Activated T-cell treated with anti-CD3 and anti-CD28 coated beads for 24 hours (primary cell): ENCODE measurements at regions not wholly inside any gene's neighbourhood (a gene's known extent, or its start where the extent isn't known, plus 50 kb on each side); places are given as distances from the start of the nearest gene placed in this dataset.
"Not testable (repeated sequence)": the region's sequence is repeated elsewhere in the genome, so short reads cannot be mapped to it uniquely, and the experiment has no call there.

Source experiments
- DNase-seq: peaks from one replicate; pipeline ENCODE4 v3.0.0-alpha.2; 2020; ENCODE audit warnings: low read depth

DNA sequence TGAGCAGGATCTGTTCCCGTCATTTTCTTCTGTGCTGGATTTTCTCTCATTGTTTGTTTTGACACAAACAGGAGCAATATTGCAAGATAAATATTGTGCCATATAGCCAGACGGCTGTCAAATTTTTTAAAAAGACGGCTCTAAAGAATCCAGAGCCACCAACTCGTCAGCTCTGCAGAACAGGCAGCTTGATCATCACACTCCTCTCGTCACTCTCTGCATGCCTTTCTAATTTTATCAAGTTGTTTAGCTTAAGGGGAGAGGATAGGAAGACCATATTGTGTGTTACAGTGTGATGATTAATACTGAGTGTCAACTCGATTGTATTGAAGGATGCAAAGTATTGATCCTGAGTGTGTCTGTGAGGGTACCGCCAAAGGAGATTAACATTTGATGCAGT is 562.8 kb downstream of the GALC start:
- no peak for DNase-seq

DNA sequence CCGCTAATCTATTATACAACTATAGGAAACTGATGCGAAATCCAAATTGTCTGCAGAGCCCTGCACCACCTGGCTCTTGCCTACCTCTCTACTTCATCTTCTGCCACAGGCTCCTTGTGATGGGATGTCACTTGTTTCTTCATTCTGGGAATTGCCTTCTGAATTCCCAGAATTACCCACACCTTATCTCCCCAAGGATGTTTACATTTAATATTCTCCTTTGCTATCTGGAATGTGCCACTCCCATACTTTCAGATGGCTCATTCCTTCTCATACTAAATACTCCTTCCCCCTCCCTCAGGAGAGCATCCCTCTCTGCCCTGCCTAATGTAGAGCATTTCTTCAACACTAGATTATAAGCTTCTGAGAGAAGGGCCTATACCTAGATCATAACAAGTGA is 573.1 kb downstream of the GALC start:
- DNase-seq = no peak

DNA sequence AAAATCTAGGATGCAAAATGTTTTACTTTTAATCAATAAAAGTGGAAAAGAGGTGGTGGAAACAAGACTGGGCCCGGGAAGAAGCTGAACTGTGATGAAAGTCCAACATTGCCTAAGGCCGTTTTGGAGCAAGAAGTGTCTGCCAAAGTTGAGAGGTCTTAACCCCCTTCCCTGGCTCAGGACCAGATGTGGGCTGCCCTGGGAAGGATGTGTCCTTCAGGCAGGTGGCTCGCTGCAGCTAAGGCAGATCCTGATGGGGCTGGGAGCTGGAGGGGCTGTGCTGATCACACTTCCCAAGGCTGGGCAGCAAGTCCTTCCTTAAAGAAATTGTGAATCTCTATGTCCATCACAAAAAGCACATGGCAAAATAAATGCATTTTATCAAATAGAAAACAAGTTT is 581.6 kb downstream of the GALC start:
- DNase-seq = no peak

DNA sequence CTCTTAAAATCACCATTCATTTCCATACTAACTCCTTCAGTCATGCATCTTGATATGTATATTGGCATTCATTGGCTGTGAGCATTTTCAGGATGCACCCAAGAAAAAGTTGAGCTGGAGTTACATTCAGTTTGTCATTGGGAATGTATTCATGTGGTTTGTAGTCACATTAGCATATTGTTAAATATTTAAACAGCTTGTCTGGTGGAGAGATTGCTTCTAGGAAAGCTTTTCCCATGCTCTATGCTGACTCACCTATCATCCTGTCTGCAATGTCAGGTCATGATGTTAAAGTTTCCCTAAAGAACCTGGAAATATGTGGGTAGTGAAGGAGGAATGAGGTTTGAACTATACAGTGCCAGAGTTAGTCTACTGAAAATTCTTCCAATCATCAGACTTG is 583.6 kb downstream of the GALC start:
- DNase-seq = no peak

DNA sequence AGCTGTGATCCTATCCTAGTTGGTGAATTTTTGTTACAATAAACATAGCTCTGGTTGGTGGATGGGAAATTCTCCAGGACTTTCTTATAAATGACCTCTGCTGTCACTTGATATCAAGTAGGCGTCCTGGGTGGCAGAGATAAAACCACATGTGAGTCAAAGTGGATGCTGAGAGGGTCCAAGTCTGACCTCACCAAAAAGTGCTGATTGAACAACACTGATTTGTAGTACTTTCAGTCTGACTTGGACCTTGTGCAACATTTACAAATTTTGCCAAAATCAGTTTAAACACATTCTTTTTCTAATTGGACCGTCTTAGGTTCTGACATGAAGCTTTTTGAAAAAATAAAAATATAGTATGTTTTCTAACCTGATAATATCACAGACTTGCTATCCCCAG is 585.6 kb downstream of the GALC start:
- DNase-seq = no peak

DNA sequence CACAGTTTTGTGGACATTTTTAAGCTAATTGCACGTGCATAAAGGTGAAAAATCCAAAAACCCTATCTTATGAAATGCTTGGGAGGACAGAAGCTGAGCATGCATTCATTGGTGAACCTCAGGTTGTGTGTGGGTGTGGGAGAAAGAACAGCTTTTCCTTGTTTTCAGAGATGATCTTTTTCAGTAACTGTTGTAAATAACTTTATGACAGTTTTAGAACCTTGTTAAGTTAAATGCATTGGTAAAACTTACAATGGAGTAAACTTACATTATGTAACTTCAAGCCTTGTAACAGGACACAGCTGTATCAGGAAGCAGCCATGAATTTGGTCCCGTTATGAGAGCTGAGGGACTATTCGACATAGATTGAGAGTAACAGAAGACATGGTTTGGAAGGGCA is 587.4 kb downstream of the GALC start:
- DNase-seq = no peak

DNA sequence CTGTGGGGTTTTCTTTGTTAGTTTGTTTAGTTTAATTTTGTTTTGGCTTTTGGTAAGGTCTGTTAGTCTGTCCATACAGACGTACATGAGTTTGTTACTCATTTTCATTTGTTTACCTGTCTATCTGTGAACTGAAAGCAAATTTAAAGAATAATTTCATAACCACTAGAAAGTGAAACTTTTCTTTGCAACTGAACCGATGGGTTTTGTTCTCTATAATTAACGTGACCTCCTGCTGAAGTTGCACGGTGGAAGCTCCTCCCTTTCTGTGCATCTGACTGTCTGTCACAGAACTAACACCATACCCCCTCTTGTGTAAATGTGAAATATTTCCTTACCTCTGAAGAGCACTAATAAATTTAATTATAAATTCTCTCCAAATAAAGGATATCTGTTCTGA is 595.5 kb downstream of the GALC start:
- no peak for DNase-seq

DNA sequence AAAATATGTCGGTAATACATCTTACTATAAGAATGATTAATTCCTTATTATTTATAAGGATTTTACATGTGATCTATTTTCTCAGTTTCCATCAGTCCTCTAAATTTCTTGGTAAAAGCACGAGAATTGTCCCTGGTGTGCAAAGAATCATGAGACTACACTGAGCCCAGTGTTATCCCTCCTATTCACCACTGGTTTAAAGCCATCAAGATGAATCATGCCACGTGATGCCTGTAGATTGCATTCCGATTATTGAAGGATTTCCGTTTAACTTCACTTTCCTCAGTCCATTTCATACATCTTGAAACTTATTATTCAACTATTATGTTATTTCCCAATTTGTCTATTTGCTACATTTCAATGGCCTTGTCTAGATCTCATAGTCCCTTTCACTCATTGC is 601.9 kb downstream of the GALC start:
- DNase-seq = no peak

DNA sequence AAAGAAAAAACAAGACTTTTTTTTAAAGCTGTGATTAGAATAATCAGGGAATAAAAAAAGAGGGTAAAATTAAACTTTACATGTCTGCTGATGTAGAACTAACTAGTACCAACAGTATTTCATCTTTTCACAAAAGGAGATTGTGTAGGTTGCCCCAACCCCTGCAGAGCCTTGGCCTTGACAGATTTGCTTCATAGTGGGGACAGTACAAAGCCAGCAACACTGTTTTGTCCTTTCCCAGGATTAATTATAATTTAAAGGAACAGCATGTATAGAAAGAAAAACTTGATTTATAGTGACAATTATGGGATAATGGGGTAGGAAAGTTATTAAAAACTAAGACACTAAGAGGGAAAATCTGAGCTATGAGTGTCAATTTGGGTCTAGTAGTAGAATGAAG is 604.0 kb downstream of the GALC start:
- DNase-seq = no peak

DNA sequence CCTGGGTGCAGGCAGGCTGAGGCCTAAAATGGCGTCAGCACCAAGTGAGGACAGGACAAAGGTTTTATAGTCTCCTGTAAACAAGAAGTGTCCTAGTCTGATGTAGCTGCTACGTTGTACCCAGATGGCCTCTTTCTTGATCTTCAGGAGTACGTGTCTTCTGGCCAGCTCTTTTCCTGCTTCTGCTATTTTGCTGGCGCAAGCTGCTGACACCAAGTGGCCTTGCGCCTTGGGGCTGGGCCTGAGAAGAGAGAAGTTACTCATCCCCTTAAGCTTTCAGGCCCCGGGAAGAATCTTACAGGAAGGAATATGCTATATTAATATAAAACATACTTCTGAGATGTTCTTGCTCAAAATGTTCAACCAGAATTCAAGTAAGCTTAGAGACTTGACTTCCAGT is 605.2 kb downstream of the GALC start:
- DNase-seq = no peak

DNA sequence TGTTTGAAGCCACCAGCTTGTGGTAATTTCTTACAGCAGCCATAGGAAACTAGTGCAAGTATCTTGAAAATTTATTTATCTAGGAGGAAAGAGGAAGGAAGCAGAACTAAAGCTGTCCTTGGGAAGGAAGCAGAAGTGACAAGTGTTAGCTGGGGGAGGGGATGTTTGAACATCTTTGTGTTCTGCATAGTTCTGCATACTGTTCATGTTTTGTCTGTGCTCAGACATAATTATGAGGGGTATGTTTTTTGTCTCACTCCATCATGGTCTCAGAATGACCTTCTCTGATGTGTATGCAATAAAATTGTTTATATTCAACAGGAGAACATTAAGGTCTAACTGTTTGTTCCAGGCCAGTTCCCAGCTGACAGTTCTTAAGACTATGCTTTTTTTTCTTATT is 606.5 kb downstream of the GALC start:
- DNase-seq = no peak

DNA sequence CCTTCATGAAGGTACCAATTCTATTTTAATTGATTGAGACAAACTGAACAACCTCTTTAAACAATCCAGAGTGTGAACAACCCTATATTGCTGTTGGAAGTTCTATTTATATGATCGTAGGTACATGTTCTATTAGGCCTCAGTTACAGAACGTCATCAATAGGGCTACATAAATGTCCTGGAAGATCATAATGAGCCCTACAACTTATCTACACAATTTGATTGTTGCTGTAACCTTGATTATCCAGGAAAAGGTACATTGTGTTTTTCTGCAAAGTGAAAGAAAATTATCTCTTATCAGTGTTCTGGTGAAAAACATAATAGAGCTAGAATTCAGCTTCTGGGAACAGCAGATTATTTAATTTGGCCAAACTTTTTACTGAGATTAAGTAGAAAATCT is 612.9 kb downstream of the GALC start:
- no peak for DNase-seq

DNA sequence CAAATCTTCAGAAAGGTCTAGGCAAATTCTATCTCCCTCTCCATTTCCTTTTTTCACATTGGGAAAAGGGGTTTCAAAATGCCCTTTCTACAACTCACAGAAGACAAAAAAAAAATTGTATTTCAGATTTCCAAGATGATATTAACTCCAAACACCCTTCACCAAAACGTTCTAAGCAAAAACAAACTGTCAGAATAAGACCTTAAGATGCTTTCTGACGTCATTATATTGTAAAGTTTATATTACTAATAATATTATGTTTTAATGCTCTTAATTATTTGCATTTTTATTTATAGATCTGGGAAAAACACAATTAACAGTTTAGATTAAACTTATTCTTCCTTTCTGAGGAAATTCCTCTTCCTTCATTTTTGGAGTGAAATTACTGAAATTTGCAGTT is 624.2 kb downstream of the GALC start:
- no peak for DNase-seq

DNA sequence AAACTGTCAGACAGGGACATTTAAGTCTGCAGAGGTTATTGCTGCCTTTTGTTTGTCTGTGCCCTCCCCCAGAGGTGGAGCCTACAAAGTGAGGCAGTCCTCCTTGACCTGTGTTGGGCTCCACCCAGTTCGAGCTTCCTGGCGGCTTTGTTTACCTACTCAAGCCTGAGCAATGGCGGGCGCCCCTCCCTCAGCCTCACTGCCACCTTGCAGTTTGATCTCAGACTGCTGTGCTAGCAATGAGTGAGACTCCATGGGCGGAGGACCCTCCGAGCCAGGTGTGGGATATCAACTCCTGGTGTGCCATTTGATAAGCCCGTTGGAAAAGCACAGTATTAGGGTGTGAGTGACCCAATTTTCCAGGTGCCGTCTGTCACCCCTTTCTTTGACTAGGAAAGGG is 632.7 kb downstream of the GALC start:
- DNase-seq = not testable (repeated sequence)

DNA sequence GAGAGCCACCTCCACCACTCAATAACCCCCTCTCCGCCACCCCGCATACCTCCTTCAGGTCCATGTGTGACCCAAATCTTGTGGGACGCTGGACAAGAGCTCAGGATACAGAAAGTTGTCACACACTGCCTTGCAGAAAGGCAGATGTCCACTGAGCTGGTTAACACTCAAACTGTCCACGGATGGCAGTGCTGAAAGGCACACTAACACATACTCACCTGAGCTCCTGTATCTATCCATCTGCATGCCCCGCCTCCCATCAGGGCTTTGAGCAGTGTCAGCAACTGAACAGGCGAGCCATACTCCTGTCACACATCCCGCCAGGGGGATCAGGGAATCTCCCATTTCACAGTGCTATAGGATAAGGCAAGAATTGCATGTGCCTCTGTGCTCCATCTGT is 642.0 kb downstream of the GALC start:
- DNase-seq = no peak

DNA sequence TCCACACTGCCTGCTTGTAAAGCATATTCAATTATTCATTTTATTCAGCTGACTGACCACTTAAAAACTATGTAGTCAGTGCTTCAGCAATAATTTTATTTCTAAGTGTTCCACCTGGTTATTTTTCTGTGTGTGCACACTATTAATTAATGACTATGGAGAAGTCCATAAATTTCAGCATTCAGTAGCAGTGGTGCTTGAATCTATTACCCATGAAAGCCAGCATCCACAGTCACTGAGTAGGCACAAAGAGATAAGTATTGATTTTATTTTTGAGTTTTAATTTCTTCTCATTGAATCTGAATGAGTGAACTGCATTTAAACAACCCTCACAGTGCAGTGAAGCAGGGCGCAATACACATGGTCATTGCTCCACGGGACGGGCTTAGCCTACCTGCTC is 643.1 kb downstream of the GALC start:
- DNase-seq = no peak

DNA sequence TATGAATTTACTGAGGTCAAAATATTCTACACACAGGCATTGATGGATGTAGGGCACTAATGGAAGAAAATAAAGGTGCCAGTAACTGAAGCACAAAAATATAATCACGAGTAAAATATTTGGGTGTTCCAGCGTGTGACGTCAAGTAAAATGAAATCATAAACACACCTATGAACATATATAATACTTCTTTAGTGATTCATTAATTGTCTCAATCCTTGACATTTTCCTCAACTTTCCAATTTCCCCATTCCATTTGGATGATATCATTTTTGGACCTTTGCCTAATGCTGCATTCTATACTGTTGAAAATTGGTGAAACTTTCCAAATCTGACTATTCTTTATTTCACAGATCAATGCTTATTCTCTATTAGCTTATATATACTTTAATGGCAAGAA is 649.3 kb downstream of the GALC start:
- DNase-seq = no peak

DNA sequence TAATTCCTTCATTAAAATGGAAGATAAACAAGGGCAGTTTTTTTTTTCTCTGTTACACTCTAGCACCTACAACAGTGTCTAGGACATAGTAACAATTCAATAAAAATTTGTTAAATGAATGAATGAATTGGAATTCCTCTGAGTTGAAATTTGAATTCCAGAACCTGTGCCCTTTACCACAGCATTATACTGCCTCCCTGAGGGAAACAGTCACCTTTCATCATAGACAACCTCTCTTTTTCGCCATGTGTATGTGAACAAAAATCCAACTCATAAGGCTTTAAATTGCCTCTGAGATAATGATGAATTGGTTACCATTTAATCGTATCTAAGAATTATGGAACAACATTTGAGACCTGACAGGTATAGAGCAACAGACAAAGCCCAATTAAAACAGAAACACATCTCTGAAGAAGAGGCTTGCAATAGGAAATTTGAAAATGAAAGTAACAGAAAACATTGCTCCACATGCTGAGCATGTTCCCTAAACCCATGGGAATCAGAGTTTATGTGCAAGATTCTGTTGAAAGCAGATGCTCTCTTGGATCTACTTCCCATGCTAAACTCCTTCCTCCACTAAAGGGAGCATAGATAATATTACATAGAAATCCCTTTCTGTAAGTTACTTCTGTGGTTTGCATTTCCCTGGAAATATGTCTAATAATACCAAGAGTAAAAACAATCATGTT is 657.8 kb downstream of the GALC start:
- DNase-seq = no peak

DNA sequence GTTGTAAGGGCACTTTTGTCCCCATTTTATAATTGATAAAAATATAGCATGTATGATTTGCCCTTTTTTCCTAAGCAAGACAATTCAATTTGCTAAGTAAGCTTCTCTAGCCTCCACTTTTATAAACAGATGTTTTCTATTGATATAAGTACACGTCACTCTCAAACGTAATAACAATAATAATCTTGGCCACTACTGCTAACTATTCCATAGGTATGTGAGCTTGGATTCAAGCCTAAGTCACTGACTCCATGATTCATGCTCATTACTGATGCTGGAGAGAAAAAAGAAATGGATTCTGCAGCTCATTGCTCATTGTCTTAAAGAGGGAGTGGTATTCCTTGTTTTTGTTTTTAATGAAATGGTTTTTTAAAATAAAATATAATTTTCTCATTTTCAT is 661.0 kb downstream of the GALC start:
- no peak for DNase-seq

DNA sequence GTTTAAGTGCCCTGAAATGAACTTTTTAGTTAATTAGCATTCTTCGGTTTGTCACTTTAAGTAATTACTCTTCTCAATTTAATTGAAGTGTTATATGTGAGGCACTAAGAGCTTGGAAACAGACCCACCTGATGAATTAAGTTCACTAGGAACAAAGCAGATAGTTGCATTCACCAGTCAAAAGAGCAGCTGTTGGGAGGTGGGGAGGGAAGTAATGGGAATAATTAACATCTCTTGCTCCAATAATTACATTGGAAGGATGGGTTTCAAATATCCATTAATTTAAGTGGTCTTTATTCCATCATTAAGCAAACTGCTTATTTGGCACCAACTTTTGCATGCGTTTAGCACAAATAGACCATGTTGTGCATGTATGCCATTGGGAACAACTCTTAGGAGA is 667.2 kb downstream of the GALC start:
- DNase-seq = no peak

DNA sequence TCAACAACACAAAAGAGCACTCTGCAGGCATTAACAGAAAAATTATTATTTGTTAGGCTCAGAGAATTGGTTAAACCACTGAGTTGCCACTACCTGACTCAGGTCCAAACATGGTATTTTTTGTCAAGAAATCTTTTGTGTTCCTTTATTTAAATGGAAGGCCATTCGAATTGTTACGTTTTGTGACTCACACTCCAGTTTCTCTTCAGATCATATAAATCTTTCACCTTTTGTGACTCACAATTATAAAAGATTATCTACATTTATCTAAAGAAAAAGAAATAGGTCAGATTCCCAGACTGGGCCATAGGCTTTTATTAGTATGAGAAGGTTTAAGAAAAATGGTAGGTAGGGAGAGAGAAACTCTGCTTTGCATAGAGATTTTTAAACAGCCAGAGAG is 669.8 kb downstream of the GALC start:
- DNase-seq = no peak

DNA sequence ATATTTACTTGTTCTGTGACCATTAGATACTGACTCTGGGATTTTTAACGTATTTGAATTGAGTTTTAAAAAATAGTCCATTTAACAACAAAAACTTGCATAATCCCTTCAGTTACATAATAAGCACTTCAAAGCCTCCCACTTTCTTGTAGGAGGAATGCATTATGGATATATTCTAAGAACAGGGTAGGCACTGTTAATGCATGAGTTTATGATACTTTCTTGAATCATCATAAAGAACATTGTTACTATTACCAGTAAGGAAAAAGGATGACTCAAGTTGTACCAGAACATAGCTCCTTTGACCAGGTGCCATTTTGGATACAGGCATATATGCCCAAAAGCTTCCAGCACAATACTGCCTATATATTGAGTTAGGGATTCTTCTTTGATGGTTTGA is 671.4 kb downstream of the GALC start:
- no peak for DNase-seq

DNA sequence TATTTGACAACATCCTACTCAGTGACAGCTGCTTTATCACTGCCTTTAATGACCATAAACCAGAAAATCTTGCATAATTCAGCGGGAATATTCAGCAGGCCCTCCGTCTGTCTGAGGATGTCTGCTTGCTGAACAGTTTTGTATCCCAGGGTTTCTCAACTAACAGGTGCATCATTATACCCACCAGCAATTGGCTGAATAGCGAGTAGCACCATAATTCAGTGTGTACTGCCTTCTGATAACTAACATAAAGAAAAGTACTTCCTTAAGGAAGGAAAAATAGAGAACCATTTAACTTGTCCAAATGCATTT is 680.1 kb downstream of the GALC start:
- no peak for DNase-seq

DNA sequence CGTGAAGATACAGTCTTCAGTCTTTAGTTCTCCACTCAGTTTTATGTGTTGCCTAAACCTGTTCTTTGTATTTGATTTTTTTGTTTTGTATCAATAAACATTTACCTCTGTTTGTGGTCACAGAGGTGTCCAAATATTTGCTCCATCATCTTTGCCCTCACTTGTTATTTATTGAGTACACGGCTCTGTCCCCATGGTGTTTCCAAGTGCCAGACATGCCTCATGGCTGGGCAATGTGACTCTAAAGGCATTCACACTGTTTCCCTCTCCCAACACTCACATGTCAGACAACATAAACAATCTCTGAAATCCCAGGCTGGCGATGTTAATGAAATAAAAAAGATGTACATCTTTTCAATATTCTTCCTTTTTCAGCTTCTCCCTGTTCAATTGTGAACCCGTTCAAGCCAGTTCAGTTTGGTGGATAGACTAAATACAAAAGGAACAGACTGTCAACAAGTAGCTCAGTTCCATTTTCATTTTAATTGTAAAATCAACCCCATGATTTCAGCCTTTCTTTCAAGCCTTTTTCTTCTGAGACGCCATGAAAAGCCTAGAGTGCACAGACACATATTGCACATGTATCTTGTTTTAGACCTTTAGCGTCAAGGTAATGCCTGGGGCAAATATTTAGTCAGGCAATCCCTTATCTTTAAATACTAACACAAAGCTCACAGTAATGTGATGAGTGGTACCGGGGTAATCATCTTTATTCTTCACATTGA is 680.7 kb downstream of the GALC start:
- no peak for DNase-seq
